CD14-positive monocyte (primary cell): ENCODE measurements at regions not wholly inside any gene's neighbourhood (a gene's known extent, or its start where the extent isn't known, plus 50 kb on each side); places are given as distances from the start of the nearest gene placed in this dataset.

Experiments
- DNase-seq, 3 donors: peaks; one replicate each; pipeline ENCODE4 v3.0.0-alpha.2; 2011 to 2022
- H2AFZ ChIP-seq: 2 replicates; pipeline ENCODE4 v1.6.0; 2012; ENCODE audit warnings: mild to moderate bottlenecking, low read depth, low read length, inconsistent platforms; ENCODE audit not compliant: insufficient read depth, poor library complexity, severe bottlenecking
- H3K27ac ChIP-seq, 2 donors: 1 replicate in 1 of 2; 2 replicates in 1 of 2; pipeline ENCODE4 v1.5.1; 2012 to 2013; ENCODE audit warnings: low read length in 2 of 2, control low read depth in 1 of 2, inconsistent platforms in 1 of 2, low read depth in 1 of 2, mild to moderate bottlenecking in 1 of 2
- H3K27me3 ChIP-seq, 2 donors: one replicate each; pipeline versions ENCODE4 v1.6.0 to v1.6.1; 2011 to 2013; ENCODE audit warnings: low read length in 2 of 2; ENCODE audit not compliant: control insufficient read depth in 2 of 2, insufficient read depth in 2 of 2
- H3K36me3 ChIP-seq, 2 donors: replicated peaks in 1 of 2; 1 replicate in 1 of 2; 2 replicates in 1 of 2; pipeline versions ENCODE4 v1.5.1 to v1.6.1; 2012 to 2013; ENCODE audit warnings: low read length in 2 of 2, control low read depth in 1 of 2, inconsistent platforms in 1 of 2, mild to moderate bottlenecking in 1 of 2; ENCODE audit not compliant: insufficient read depth in 2 of 2, control insufficient read depth in 1 of 2
- H3K4me1 ChIP-seq, 2 donors: 1 replicate in 1 of 2; 2 replicates in 1 of 2; pipeline versions ENCODE4 v1.5.1 to v1.6.1; 2012 to 2013; ENCODE audit warnings: low read length in 2 of 2, control low read depth in 1 of 2, inconsistent platforms in 1 of 2, mild to moderate bottlenecking in 1 of 2, moderate library complexity in 1 of 2; ENCODE audit not compliant: insufficient read depth in 2 of 2, control insufficient read depth in 1 of 2
- H3K4me2 ChIP-seq: replicated peaks from 2 replicates; pipeline ENCODE3; 2012; ENCODE audit warnings: low read length, moderate library complexity, mild to moderate bottlenecking; ENCODE audit not compliant: poor library complexity, severe bottlenecking; ENCODE audit errors: extremely low read depth
- H3K4me3 ChIP-seq, 3 experiments: fragments of 200-600 bp in 1 of 3; sonication (generic) in 1 of 3; replicated peaks in 1 of 3; 1 replicate in 2 of 3; 2 replicates in 1 of 3; pipeline ENCODE4 v1.5.1; 2011 to 2013; ENCODE audit warnings: low read length in 3 of 3, mild to moderate bottlenecking in 3 of 3, control low read depth in 2 of 3, low read depth in 2 of 3, inconsistent platforms in 1 of 3, moderate library complexity in 1 of 3
- H3K79me2 ChIP-seq: 2 replicates; pipeline ENCODE4 v1.6.0; 2012; ENCODE audit warnings: mild to moderate bottlenecking, control low read depth, inconsistent platforms, low read length, moderate library complexity; ENCODE audit not compliant: insufficient read depth
- H3K9ac ChIP-seq: 2 replicates; pipeline ENCODE4 v1.6.0; 2017; ENCODE audit warnings: low read length, mild to moderate bottlenecking; ENCODE audit not compliant: insufficient read depth, poor library complexity, severe bottlenecking
- H3K9me3 ChIP-seq, 2 donors: replicated peaks in 1 of 2; 1 replicate in 1 of 2; 2 replicates in 1 of 2; pipeline versions ENCODE4 v1.5.1 to v1.6.1; 2012 to 2013; ENCODE audit warnings: low read length in 2 of 2, control low read depth in 1 of 2; ENCODE audit not compliant: control insufficient read depth in 1 of 2, insufficient read depth in 1 of 2
- H4K20me1 ChIP-seq: 2 replicates; pipeline ENCODE4 v1.6.0; 2012; ENCODE audit warnings: mild to moderate bottlenecking, low read length, control low read depth, moderate library complexity; ENCODE audit not compliant: insufficient read depth
- H3K27ac Mint-ChIP-seq, 7 donors: one replicate each; pipeline ENCODE4 v1.8.0; 2020; ENCODE audit warnings: mild to moderate bottlenecking in 7 of 7, mixed read lengths in 7 of 7, moderate library complexity in 6 of 7, inconsistent platforms in 2 of 7
- H3K27me3 Mint-ChIP-seq, 3 donors: one replicate each; pipeline ENCODE4 v1.8.0; 2021 to 2022; ENCODE audit warnings: low read depth in 3 of 3, mild to moderate bottlenecking in 3 of 3, mixed read lengths in 3 of 3, moderate library complexity in 3 of 3, inconsistent platforms in 1 of 3
- H3K36me3 Mint-ChIP-seq, 2 donors: one replicate each; pipeline ENCODE4 v1.8.0; 2020; ENCODE audit warnings: mixed read lengths in 2 of 2, inconsistent platforms in 1 of 2, mild to moderate bottlenecking in 1 of 2
- H3K4me1 Mint-ChIP-seq: one replicate; pipeline ENCODE4 v1.8.0; 2020; ENCODE audit warnings: mild to moderate bottlenecking, mixed read lengths
- H3K4me3 Mint-ChIP-seq, 2 donors: one replicate each; pipeline ENCODE4 v1.8.0; 2020; ENCODE audit warnings: mild to moderate bottlenecking in 2 of 2, mixed read lengths in 2 of 2, moderate library complexity in 1 of 2
- H3K9me3 Mint-ChIP-seq, 7 donors: one replicate each; pipeline ENCODE4 v1.8.0; 2020 to 2022; ENCODE audit warnings: mixed read lengths in 7 of 7, mild to moderate bottlenecking in 6 of 7, moderate library complexity in 6 of 7, inconsistent platforms in 2 of 7
- CTCF ChIP-seq: fragments of 200-600 bp; IDR thresholded peaks from one replicate; pipeline ENCODE4 v1.8.0; 2022; ENCODE audit warnings: antibody characterized with exemption, mild to moderate bottlenecking
- WGBS: methylation state at CpG from one replicate; pipeline ENCODE4 v1.1.5; 2013; ENCODE audit warnings: missing lambda C conversion rate; ENCODE audit not compliant: insufficient coverage; 5-methylcytosine and 5-hydroxymethylcytosine counted together
- intact Hi-C, 2 donors: fragments of 100-400 bp; cut with micrococcal nuclease; formaldehyde crosslinking; loops; one replicate each; pipeline versions ENCODE4 v1.15.0 to v1.15.1; 2023

DNA sequence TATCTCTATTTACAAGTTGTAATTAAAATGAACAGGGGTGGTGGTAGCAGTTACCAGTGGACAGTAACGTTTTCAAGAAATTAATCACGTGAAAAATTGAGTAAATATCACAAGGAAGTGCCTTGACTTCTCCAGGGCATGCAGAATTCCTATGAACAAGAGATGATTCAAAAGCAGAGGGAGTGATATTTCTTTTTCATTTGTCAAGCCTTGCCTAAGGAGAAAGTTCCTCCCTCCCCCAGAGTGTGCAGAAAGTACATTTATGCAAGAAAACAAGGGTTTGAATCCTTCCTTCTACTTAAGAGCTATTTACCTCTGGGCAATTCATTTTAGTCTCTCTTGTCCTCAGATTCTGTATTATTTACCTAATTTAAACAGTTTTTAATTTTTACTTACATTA lies 53.3 kb upstream of the ZNF385D start:
- H3K4me2 ChIP-seq: no peak overlapping the region
- Mint-ChIP-seq H3K27ac (no peak overlapping the region), H3K9me3 (peaks cover 0 to 18% (median under 1%) of the 10 kb centered on the region in 7 donors), H3K4me3 (no peak overlapping the region), H3K27me3 (peaks cover 0 to 2% (median 0%) of the 10 kb centered on the region in 3 donors), H3K36me3 (no peaks in the 10 kb centered on the region), H3K4me1 (no peaks in the 10 kb centered on the region)
- no peaks in the 10 kb centered on the region for H3K27me3 ChIP-seq
- H3K27ac ChIP-seq: no peak overlapping the region
- no peaks in the 10 kb centered on the region for H3K4me1 ChIP-seq
- no peak for TF ChIP-seq CTCF
- intact Hi-C loops: no loop called here
- no peaks in the 10 kb centered on the region for H3K36me3 ChIP-seq
- no peaks in the 10 kb centered on the region for H4K20me1 ChIP-seq
- no peak for DNase-seq
- no peak overlapping the region for H3K9ac ChIP-seq
- H3K79me2 ChIP-seq: no peaks in the 10 kb centered on the region
- 67% methylated on average over 2 of the region's 2 CpGs for WGBS
- H3K4me3 ChIP-seq: no peak overlapping the region
- H2AFZ ChIP-seq: no peak overlapping the region
- H3K9me3 ChIP-seq: peaks cover under 1 to 3% of the 10 kb centered on the region in 2 donors

- H3K4me1 ChIP-seq: no peaks in the 10 kb centered on the region
- H3K9ac ChIP-seq: no peak overlapping the region
- H4K20me1 ChIP-seq: no peaks in the 10 kb centered on the region
- H3K9me3 ChIP-seq: peaks cover 0 to 3% of the 10 kb centered on the region in 2 donors
- no peaks in the 10 kb centered on the region for H3K36me3 Mint-ChIP-seq
- H3K36me3 ChIP-seq: no peaks in the 10 kb centered on the region
- no peak for TF ChIP-seq CTCF
- H3K27ac Mint-ChIP-seq: no peak overlapping the region
- H3K79me2 ChIP-seq: no peaks in the 10 kb centered on the region
- H3K27me3 ChIP-seq: no peaks in the 10 kb centered on the region
- H3K4me3 Mint-ChIP-seq: no peak overlapping the region
- no peaks in the 10 kb centered on the region for H3K4me1 Mint-ChIP-seq
- no CpG with 5 or more reads among the region's 1 CpG for WGBS
- H2AFZ ChIP-seq: no peak overlapping the region
- peaks cover 0 to 12% (median 0%) of the 10 kb centered on the region in 7 donors for H3K9me3 Mint-ChIP-seq
- intact Hi-C loops: no loop called here
- peaks cover 0 to 2% (median 0%) of the 10 kb centered on the region in 3 donors for H3K27me3 Mint-ChIP-seq
- no peak overlapping the region for H3K4me3 ChIP-seq
- H3K4me2 ChIP-seq: no peak overlapping the region
- H3K27ac ChIP-seq: no peak overlapping the region
- no peak for DNase-seq
These were observed 55.7 kb upstream of the ZNF385D start for GRCh38 chr3:21806733-21807132.
